ENCODE measurements at regions not wholly inside any gene's neighbourhood (a gene's known extent, or its start where the extent isn't known, plus 50 kb on each side); places are given as distances from the start of the nearest gene placed in this dataset.

- no peak overlapping the region for H3K27ac ChIP-seq (ENCODE audit: low read depth, low read length)
- no peaks in the 10 kb centered on the region for H3K79me2 ChIP-seq (ENCODE audit: insufficient read depth, low read length)
- no peaks in the 10 kb centered on the region for H3K4me1 ChIP-seq (ENCODE audit: insufficient read depth, low read length)
- TF ChIP-seq, protein P1, sequence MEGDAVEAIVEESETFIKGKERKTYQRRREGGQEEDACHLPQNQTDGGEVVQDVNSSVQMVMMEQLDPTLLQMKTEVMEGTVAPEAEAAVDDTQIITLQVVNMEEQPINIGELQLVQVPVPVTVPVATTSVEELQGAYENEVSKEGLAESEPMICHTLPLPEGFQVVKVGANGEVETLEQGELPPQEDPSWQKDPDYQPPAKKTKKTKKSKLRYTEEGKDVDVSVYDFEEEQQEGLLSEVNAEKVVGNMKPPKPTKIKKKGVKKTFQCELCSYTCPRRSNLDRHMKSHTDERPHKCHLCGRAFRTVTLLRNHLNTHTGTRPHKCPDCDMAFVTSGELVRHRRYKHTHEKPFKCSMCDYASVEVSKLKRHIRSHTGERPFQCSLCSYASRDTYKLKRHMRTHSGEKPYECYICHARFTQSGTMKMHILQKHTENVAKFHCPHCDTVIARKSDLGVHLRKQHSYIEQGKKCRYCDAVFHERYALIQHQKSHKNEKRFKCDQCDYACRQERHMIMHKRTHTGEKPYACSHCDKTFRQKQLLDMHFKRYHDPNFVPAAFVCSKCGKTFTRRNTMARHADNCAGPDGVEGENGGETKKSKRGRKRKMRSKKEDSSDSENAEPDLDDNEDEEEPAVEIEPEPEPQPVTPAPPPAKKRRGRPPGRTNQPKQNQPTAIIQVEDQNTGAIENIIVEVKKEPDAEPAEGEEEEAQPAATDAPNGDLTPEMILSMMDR (IDR thresholded peaks at IDR 0.05; ENCODE audit: extremely low read depth, low read depth, low read length), result no peak
- no peak overlapping the region for H3K4me2 ChIP-seq (ENCODE audit: insufficient read depth, low read length)
- no peaks in the 10 kb centered on the region for H3K36me3 ChIP-seq (ENCODE audit: insufficient read depth, low read length)
- DNase-seq (ENCODE audit: insufficient read length, low spot score, missing footprints), result no peak
- H3K9me3 ChIP-seq (ENCODE audit: low read depth, low read length), result no peaks in the 10 kb centered on the region
- H3K27me3 ChIP-seq (ENCODE audit: insufficient read depth, low read length), result no peaks in the 10 kb centered on the region
- H3K4me3 ChIP-seq (ENCODE audit: insufficient read depth, low read length), result no peak overlapping the region
- no peaks in the 10 kb centered on the region for H4K20me1 ChIP-seq (ENCODE audit: insufficient read depth, low read length)
- H2AFZ ChIP-seq (ENCODE audit: low read length), result no peak overlapping the region
Observed at GRCh38 chr3:43790476-43790875, 99.7 kb downstream of the ABHD5 start.

DNA sequence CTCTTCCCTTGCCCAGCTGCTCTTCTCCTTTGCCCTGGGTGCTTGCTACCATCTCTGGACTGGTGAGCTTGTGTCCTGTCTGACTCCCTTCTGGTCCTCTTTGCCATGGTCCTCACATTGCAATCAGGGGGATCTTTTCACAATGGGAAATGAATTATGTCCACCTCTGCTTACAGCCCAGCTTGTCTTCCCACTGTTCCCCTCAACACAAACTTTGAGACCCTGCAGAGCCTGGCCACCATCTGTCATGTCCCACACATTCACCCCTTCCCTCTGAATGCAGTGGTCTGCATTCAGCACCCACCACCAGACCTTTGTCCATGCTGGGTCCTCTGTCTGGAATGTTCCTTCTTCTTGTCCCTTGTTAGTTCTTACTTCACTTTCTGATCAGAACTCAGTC lies 100.5 kb downstream of the ABHD5 start:
- Histone ChIP-seq H3K4me2 (ENCODE audit: insufficient read depth, low read length) (no peak overlapping the region), H4K20me1 (ENCODE audit: insufficient read depth, low read length) (no peaks in the 10 kb centered on the region), H3K36me3 (ENCODE audit: insufficient read depth, low read length) (no peaks in the 10 kb centered on the region), H2AFZ (ENCODE audit: low read length) (no peak overlapping the region), H3K4me3 (ENCODE audit: insufficient read depth, low read length) (no peak overlapping the region), H3K27ac (ENCODE audit: low read depth, low read length) (no peak overlapping the region), H3K9me3 (ENCODE audit: low read depth, low read length) (no peaks in the 10 kb centered on the region), H3K27me3 (ENCODE audit: insufficient read depth, low read length) (no peaks in the 10 kb centered on the region), H3K4me1 (ENCODE audit: insufficient read depth, low read length) (no peaks in the 10 kb centered on the region), H3K79me2 (ENCODE audit: insufficient read depth, low read length) (no peaks in the 10 kb centered on the region)
- TF ChIP-seq, protein P1 (IDR thresholded peaks at IDR 0.05; ENCODE audit: extremely low read depth, low read depth, low read length), result no peak
- DNase-seq (ENCODE audit: insufficient read length, low spot score, missing footprints), result no peak

- no peak for DNase-seq (ENCODE audit: insufficient read length, low spot score, missing footprints)
- Histone ChIP-seq H3K4me1 (ENCODE audit: insufficient read depth, low read length) (no peaks in the 10 kb centered on the region), H3K79me2 (ENCODE audit: insufficient read depth, low read length) (no peaks in the 10 kb centered on the region), H3K27me3 (ENCODE audit: insufficient read depth, low read length) (no peaks in the 10 kb centered on the region), H3K4me3 (ENCODE audit: insufficient read depth, low read length) (no peak overlapping the region), H3K36me3 (ENCODE audit: insufficient read depth, low read length) (no peaks in the 10 kb centered on the region), H3K27ac (ENCODE audit: low read depth, low read length) (no peak overlapping the region), H4K20me1 (ENCODE audit: insufficient read depth, low read length) (no peaks in the 10 kb centered on the region), H2AFZ (ENCODE audit: low read length) (peak overlapping the region; percentile 18), H3K4me2 (ENCODE audit: insufficient read depth, low read length) (no peak overlapping the region), H3K9me3 (ENCODE audit: low read depth, low read length) (no peaks in the 10 kb centered on the region)
- TF ChIP-seq, protein P1 (IDR thresholded peaks at IDR 0.05; ENCODE audit: extremely low read depth, low read depth, low read length), result no peak
Observed at GRCh38 chr3:43792904-43793303, 102.2 kb downstream of the ABHD5 start.

GRCh38 chr3:43793648-43794372 lies 103.1 kb downstream of the ABHD5 start:
- H3K27ac ChIP-seq (ENCODE audit: low read depth, low read length), result no peak overlapping the region
- H3K36me3 ChIP-seq (ENCODE audit: insufficient read depth, low read length), result no peaks in the 10 kb centered on the region
- H3K9me3 ChIP-seq (ENCODE audit: low read depth, low read length), result no peaks in the 10 kb centered on the region
- H3K4me3 ChIP-seq (ENCODE audit: insufficient read depth, low read length), result no peak overlapping the region
- H3K27me3 ChIP-seq (ENCODE audit: insufficient read depth, low read length), result no peaks in the 10 kb centered on the region
- TF ChIP-seq, protein P1 (IDR thresholded peaks at IDR 0.05; ENCODE audit: extremely low read depth, low read depth, low read length), result no peak
- no peak overlapping the region for H2AFZ ChIP-seq (ENCODE audit: low read length)
- DNase-seq (ENCODE audit: insufficient read length, low spot score, missing footprints), result peak; percentile 9
- no peaks in the 10 kb centered on the region for H3K79me2 ChIP-seq (ENCODE audit: insufficient read depth, low read length)
- no peak overlapping the region for H3K4me2 ChIP-seq (ENCODE audit: insufficient read depth, low read length)
- H4K20me1 ChIP-seq (ENCODE audit: insufficient read depth, low read length), result no peaks in the 10 kb centered on the region
- H3K4me1 ChIP-seq (ENCODE audit: insufficient read depth, low read length), result no peaks in the 10 kb centered on the region

Measured in osteoblast (primary cell).